HL-60 (cell line): ENCODE measurements at regions not wholly inside any gene's neighbourhood (a gene's known extent, or its start where the extent isn't known, plus 50 kb on each side); places are given as distances from the start of the nearest gene placed in this dataset.

Experiments used
- POLR2AphosphoS5 ChIP-seq: IDR thresholded peaks from 2 replicates; pipeline ENCODE4 v1.6.1; 2012; ENCODE audit warnings: low read depth
- TF ChIP-seq, protein P1 (sequence below): IDR thresholded peaks from one replicate; pipeline ENCODE4 v1.5.1; 2011; ENCODE audit warnings: low read length, control low read depth, inconsistent platforms; ENCODE audit not compliant: insufficient read depth
- TF ChIP-seq, protein P2 (sequence below): IDR thresholded peaks from 2 replicates; pipeline ENCODE4 v1.6.1; 2012; ENCODE audit warnings: low read depth; ENCODE audit not compliant: insufficient replicate concordance

DNA sequence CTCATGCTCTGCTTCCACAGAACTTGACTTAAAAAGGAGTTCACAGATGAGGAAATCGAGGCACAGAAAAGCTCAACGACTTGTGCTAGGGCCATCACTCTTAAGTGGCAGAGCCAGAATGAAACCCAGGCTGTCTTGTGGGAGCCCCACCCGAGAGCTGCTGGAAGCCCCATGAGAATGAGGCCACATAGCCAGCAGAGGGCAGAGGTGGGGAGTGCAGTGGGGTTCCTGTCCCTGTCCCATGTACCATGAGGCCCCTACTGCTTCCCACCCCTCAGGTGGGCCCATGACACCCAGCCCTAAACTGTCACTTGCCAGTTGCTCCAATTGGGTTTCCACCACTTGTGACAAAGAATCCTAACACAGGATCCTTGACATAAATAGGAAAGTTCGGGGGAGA, 175.9 kb downstream of the IRS2 start:
- TF ChIP-seq, protein P1, sequence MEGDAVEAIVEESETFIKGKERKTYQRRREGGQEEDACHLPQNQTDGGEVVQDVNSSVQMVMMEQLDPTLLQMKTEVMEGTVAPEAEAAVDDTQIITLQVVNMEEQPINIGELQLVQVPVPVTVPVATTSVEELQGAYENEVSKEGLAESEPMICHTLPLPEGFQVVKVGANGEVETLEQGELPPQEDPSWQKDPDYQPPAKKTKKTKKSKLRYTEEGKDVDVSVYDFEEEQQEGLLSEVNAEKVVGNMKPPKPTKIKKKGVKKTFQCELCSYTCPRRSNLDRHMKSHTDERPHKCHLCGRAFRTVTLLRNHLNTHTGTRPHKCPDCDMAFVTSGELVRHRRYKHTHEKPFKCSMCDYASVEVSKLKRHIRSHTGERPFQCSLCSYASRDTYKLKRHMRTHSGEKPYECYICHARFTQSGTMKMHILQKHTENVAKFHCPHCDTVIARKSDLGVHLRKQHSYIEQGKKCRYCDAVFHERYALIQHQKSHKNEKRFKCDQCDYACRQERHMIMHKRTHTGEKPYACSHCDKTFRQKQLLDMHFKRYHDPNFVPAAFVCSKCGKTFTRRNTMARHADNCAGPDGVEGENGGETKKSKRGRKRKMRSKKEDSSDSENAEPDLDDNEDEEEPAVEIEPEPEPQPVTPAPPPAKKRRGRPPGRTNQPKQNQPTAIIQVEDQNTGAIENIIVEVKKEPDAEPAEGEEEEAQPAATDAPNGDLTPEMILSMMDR = peak; percentile 15
- TF ChIP-seq, protein P2, sequence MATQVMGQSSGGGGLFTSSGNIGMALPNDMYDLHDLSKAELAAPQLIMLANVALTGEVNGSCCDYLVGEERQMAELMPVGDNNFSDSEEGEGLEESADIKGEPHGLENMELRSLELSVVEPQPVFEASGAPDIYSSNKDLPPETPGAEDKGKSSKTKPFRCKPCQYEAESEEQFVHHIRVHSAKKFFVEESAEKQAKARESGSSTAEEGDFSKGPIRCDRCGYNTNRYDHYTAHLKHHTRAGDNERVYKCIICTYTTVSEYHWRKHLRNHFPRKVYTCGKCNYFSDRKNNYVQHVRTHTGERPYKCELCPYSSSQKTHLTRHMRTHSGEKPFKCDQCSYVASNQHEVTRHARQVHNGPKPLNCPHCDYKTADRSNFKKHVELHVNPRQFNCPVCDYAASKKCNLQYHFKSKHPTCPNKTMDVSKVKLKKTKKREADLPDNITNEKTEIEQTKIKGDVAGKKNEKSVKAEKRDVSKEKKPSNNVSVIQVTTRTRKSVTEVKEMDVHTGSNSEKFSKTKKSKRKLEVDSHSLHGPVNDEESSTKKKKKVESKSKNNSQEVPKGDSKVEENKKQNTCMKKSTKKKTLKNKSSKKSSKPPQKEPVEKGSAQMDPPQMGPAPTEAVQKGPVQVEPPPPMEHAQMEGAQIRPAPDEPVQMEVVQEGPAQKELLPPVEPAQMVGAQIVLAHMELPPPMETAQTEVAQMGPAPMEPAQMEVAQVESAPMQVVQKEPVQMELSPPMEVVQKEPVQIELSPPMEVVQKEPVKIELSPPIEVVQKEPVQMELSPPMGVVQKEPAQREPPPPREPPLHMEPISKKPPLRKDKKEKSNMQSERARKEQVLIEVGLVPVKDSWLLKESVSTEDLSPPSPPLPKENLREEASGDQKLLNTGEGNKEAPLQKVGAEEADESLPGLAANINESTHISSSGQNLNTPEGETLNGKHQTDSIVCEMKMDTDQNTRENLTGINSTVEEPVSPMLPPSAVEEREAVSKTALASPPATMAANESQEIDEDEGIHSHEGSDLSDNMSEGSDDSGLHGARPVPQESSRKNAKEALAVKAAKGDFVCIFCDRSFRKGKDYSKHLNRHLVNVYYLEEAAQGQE = peak; percentile 61
- no peak for TF ChIP-seq POLR2AphosphoS5
